SK-N-SH (cell line): ENCODE measurements at regions not wholly inside any gene's neighbourhood (a gene's known extent, or its start where the extent isn't known, plus 50 kb on each side); places are given as distances from the start of the nearest gene placed in this dataset.

Experiments used
- CHD2 ChIP-seq: fragments of 150-350 bp; IDR thresholded peaks from 2 replicates; pipeline ENCODE4 v1.6.1; 2018; ENCODE audit warnings: low read length; ENCODE audit not compliant: partially characterized antibody
- EP300 ChIP-seq, 2 experiments: IDR thresholded peaks; 2 replicates each; pipeline versions ENCODE4 v1.4.0 to v1.6.1; 2012; ENCODE audit warnings: borderline replicate concordance in 1 of 2, low read depth in 1 of 2, low read length in 1 of 2
- MXI1 ChIP-seq: IDR thresholded peaks from 2 replicates; pipeline ENCODE4 v1.6.1; 2012; ENCODE audit warnings: mild to moderate bottlenecking, low read depth, low read length, improper control_type of control experiment
- POLR2AphosphoS5 ChIP-seq: IDR thresholded peaks from 2 replicates; pipeline ENCODE4 v1.6.1; 2012; ENCODE audit warnings: low read depth, low read length
- RCOR1 ChIP-seq: fragments of 150-350 bp; IDR thresholded peaks from 2 replicates; pipeline ENCODE4 v1.6.1; 2017; ENCODE audit warnings: antibody characterized with exemption, low read length
- RFX5 ChIP-seq: IDR thresholded peaks from 2 replicates; pipeline ENCODE4 v1.6.1; 2012; ENCODE audit warnings: mild to moderate bottlenecking, improper control_type of control experiment, low read length
- SIN3A ChIP-seq: IDR thresholded peaks from 2 replicates; pipeline ENCODE4 v1.6.1; 2012; ENCODE audit warnings: low read depth, mild to moderate bottlenecking, low read length, moderate library complexity, borderline replicate concordance
- TEAD4 ChIP-seq: IDR thresholded peaks from 2 replicates; pipeline ENCODE4 v1.4.0; 2012; ENCODE audit warnings: mild to moderate bottlenecking, borderline replicate concordance; ENCODE audit not compliant: insufficient read depth
- YY1 ChIP-seq: IDR thresholded peaks from 2 replicates; pipeline ENCODE4 v1.4.0; 2012; ENCODE audit warnings: low read depth, mild to moderate bottlenecking
- TF ChIP-seq, protein P1 (sequence below): fragments of 200-600 bp; sonication (generic); IDR thresholded peaks from 2 replicates; pipeline ENCODE4 v1.6.1; 2017; ENCODE audit warnings: antibody characterized with exemption, mild to moderate bottlenecking, moderate library complexity
- TF ChIP-seq, protein P2 (sequence below): IDR thresholded peaks from 2 replicates; pipeline ENCODE4 v1.4.0; 2012; ENCODE audit warnings: low read depth
- TF ChIP-seq, protein P3 (sequence below): IDR thresholded peaks from 2 replicates; pipeline ENCODE4 v1.6.1; 2012; ENCODE audit warnings: mild to moderate bottlenecking, low read depth, low read length, moderate library complexity

DNA sequence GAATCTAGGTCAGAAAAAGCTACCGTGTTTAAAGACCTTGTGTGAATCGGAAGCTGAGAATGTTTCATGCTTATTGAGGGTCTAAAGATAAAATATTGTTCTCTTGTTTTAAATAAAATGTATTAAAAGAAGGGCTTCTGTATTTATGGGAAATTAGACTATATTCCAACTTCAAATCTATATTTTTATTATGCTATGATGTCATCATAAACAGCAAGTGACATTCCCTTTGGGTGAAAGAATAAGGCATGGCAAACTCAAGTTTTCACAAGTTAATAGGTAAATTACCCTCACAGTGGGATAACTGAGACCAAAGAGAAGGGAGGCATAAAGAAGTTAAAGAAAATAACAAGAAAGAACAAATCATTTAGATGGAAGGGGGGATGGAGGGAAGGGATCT, 333.8 kb upstream of the NR5A2 start:
- TF ChIP-seq YY1 (no peak), RCOR1 (no peak), CHD2 (no peak), SIN3A (no peak), POLR2AphosphoS5 (no peak), MXI1 (no peak), EP300 (IDR thresholded peaks at IDR 0.05; ENCODE audit: borderline replicate concordance in 1 of 2, low read depth in 1 of 2, low read length in 1 of 2) (no peak), RFX5 (no peak), TEAD4 (no peak)
- TF ChIP-seq, protein P1, sequence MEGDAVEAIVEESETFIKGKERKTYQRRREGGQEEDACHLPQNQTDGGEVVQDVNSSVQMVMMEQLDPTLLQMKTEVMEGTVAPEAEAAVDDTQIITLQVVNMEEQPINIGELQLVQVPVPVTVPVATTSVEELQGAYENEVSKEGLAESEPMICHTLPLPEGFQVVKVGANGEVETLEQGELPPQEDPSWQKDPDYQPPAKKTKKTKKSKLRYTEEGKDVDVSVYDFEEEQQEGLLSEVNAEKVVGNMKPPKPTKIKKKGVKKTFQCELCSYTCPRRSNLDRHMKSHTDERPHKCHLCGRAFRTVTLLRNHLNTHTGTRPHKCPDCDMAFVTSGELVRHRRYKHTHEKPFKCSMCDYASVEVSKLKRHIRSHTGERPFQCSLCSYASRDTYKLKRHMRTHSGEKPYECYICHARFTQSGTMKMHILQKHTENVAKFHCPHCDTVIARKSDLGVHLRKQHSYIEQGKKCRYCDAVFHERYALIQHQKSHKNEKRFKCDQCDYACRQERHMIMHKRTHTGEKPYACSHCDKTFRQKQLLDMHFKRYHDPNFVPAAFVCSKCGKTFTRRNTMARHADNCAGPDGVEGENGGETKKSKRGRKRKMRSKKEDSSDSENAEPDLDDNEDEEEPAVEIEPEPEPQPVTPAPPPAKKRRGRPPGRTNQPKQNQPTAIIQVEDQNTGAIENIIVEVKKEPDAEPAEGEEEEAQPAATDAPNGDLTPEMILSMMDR = no peak
- TF ChIP-seq, protein P2, sequence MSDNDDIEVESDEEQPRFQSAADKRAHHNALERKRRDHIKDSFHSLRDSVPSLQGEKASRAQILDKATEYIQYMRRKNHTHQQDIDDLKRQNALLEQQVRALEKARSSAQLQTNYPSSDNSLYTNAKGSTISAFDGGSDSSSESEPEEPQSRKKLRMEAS = no peak
- TF ChIP-seq, protein P3, sequence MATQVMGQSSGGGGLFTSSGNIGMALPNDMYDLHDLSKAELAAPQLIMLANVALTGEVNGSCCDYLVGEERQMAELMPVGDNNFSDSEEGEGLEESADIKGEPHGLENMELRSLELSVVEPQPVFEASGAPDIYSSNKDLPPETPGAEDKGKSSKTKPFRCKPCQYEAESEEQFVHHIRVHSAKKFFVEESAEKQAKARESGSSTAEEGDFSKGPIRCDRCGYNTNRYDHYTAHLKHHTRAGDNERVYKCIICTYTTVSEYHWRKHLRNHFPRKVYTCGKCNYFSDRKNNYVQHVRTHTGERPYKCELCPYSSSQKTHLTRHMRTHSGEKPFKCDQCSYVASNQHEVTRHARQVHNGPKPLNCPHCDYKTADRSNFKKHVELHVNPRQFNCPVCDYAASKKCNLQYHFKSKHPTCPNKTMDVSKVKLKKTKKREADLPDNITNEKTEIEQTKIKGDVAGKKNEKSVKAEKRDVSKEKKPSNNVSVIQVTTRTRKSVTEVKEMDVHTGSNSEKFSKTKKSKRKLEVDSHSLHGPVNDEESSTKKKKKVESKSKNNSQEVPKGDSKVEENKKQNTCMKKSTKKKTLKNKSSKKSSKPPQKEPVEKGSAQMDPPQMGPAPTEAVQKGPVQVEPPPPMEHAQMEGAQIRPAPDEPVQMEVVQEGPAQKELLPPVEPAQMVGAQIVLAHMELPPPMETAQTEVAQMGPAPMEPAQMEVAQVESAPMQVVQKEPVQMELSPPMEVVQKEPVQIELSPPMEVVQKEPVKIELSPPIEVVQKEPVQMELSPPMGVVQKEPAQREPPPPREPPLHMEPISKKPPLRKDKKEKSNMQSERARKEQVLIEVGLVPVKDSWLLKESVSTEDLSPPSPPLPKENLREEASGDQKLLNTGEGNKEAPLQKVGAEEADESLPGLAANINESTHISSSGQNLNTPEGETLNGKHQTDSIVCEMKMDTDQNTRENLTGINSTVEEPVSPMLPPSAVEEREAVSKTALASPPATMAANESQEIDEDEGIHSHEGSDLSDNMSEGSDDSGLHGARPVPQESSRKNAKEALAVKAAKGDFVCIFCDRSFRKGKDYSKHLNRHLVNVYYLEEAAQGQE = no peak
